HG03039 (cell line): ENCODE measurements at regions not wholly inside any gene's neighbourhood (a gene's known extent, or its start where the extent isn't known, plus 50 kb on each side); places are given as distances from the start of the nearest gene placed in this dataset.

ENCODE experiments used
- ATAC-seq: cut with Tn5 transposase; IDR thresholded peaks from one replicate; pipeline ENCODE4 v1.9.1; 2021; ENCODE audit warnings: mild to moderate bottlenecking, moderate library complexity; ENCODE audit not compliant: unreplicated experiment

GRCh38 chr10:6660460-6660859 is 80.4 kb upstream of the PRKCQ start:
- ATAC-seq, result no peak

- no peak for ATAC-seq
Observed at GRCh38 chr10:6659451-6659850, 79.4 kb upstream of the PRKCQ start.

- ATAC-seq, result no peak
Observed at GRCh38 chr10:6657669-6658068, 77.6 kb upstream of the PRKCQ start.

GRCh38 chr10:6657196-6657595 is 77.1 kb upstream of the PRKCQ start:
- ATAC-seq, result no peak

GRCh38 chr10:6654571-6654970 is 74.5 kb upstream of the PRKCQ start:
- ATAC-seq, result no peak

GRCh38 chr10:6650586-6650985 is 70.5 kb upstream of the PRKCQ start:
- ATAC-seq, result no peak

GRCh38 chr10:6649903-6650302 is 69.8 kb upstream of the PRKCQ start:
- ATAC-seq, result no peak

GRCh38 chr10:6648894-6649720 is 69.0 kb upstream of the PRKCQ start:
- ATAC-seq, result no peak

- ATAC-seq, result peak; percentile 58
Observed at GRCh38 chr10:6647811-6648526, 67.9 kb upstream of the PRKCQ start.

- ATAC-seq, result no peak
Observed at GRCh38 chr10:6643962-6644361, 63.9 kb upstream of the PRKCQ start.

GRCh38 chr10:6642876-6643275 is 62.8 kb upstream of the PRKCQ start:
- no peak for ATAC-seq

GRCh38 chr10:6640433-6641040 is 60.5 kb upstream of the PRKCQ start:
- no peak for ATAC-seq

- no peak for ATAC-seq
Observed at GRCh38 chr10:6637053-6637452, 57.0 kb upstream of the PRKCQ start.

GRCh38 chr10:6635784-6636183 is 55.7 kb upstream of the PRKCQ start:
- no peak for ATAC-seq
